Naive thymus-derived CD4-positive, alpha-beta T cell (primary cell): ENCODE measurements at regions not wholly inside any gene's neighbourhood (a gene's known extent, or its start where the extent isn't known, plus 50 kb on each side); places are given as distances from the start of the nearest gene placed in this dataset.

ENCODE experiments used
- ATAC-seq: fragments of 150-1000 bp; cut with Tn5 transposase; 2 replicates; pipeline ENCODE4 v1.10.0; 2021; ENCODE audit warnings: mild to moderate bottlenecking, moderate library complexity
- CTCF ChIA-PET: fragments of 350-600 bp; sonication (Branson Sonifier 250); formaldehyde crosslinking; loops from one replicate; lab custom pipeline; 2021; ENCODE audit warnings: antibody characterized with exemption; lab: Charles Lee
- POLR2A ChIA-PET: fragments of 350-600 bp; sonication (Branson Sonifier 250); formaldehyde crosslinking; loops from one replicate; lab custom pipeline; 2021; ENCODE audit warnings: antibody characterized with exemption, inconsistent platforms; lab: Charles Lee
- DNase-seq, 9 donors: peaks; one replicate each; pipeline versions ENCODE4 v3.0.0 to v3.0.0-alpha.2; 2020 to 2022; ENCODE audit warnings: mixed read lengths in 1 of 9
- H3K27ac ChIP-seq: one replicate; pipeline ENCODE4 v1.7.0; 2013; ENCODE audit warnings: mild to moderate bottlenecking, low read depth, low read length, moderate library complexity
- H3K27me3 ChIP-seq, 2 donors: one replicate each; pipeline ENCODE4 v1.7.0; 2013; ENCODE audit warnings: low read length in 2 of 2, mild to moderate bottlenecking in 2 of 2, moderate library complexity in 2 of 2; ENCODE audit not compliant: control insufficient read depth in 2 of 2, insufficient read depth in 2 of 2
- H3K36me3 ChIP-seq, 3 experiments: 1 replicate in 2 of 3; 2 replicates in 1 of 3; pipeline ENCODE4 v1.7.0; 2013; ENCODE audit warnings: low read length in 3 of 3, mild to moderate bottlenecking in 3 of 3, moderate library complexity in 1 of 3; ENCODE audit not compliant: insufficient read depth in 3 of 3, control insufficient read depth in 2 of 3
- H3K4me1 ChIP-seq, 2 donors: one replicate each; pipeline ENCODE4 v1.7.0; 2013; ENCODE audit warnings: low read length in 2 of 2, mild to moderate bottlenecking in 2 of 2, moderate library complexity in 1 of 2; ENCODE audit not compliant: control insufficient read depth in 2 of 2, insufficient read depth in 2 of 2
- H3K4me3 ChIP-seq: 2 replicates; pipeline ENCODE4 v1.7.0; 2013; ENCODE audit warnings: mild to moderate bottlenecking, low read length
- H3K9me3 ChIP-seq, 3 experiments: 1 replicate in 2 of 3; 2 replicates in 1 of 3; pipeline ENCODE4 v1.7.0; 2013; ENCODE audit warnings: low read length in 3 of 3; ENCODE audit not compliant: control insufficient read depth in 2 of 3
- H3K27ac Mint-ChIP-seq, 9 donors: one replicate each; pipeline ENCODE4 v1.8.0; 2020 to 2022; ENCODE audit warnings: mixed read lengths in 9 of 9, mild to moderate bottlenecking in 8 of 9, moderate library complexity in 5 of 9, inconsistent platforms in 2 of 9
- H3K27me3 Mint-ChIP-seq, 5 donors: one replicate each; pipeline ENCODE4 v1.8.0; 2021 to 2022; ENCODE audit warnings: mixed read lengths in 5 of 5, mild to moderate bottlenecking in 1 of 5
- H3K36me3 Mint-ChIP-seq, 5 donors: one replicate each; pipeline ENCODE4 v1.8.0; 2020 to 2022; ENCODE audit warnings: mixed read lengths in 5 of 5, mild to moderate bottlenecking in 3 of 5, inconsistent platforms in 1 of 5
- H3K4me1 Mint-ChIP-seq, 7 donors: one replicate each; pipeline ENCODE4 v1.8.0; 2020 to 2022; ENCODE audit warnings: mixed read lengths in 7 of 7, mild to moderate bottlenecking in 3 of 7, inconsistent platforms in 1 of 7
- H3K4me3 Mint-ChIP-seq, 10 donors: one replicate each; pipeline ENCODE4 v1.8.0; 2020 to 2022; ENCODE audit warnings: mild to moderate bottlenecking in 10 of 10, mixed read lengths in 10 of 10, moderate library complexity in 6 of 10, inconsistent platforms in 2 of 10
- H3K9me3 Mint-ChIP-seq, 11 donors: one replicate each; pipeline ENCODE4 v1.8.0; 2020 to 2022; ENCODE audit warnings: mixed read lengths in 11 of 11, mild to moderate bottlenecking in 4 of 11, inconsistent platforms in 1 of 11, moderate library complexity in 1 of 11
- intact Hi-C, 2 donors: fragments of 100-400 bp; cut with micrococcal nuclease; formaldehyde crosslinking; loops; one replicate each; pipeline ENCODE4 v1.15.1; 2023

- DNase-seq (no peak), ATAC-seq (no peak)
- Mint-ChIP-seq H3K27ac (no peak overlapping the region), H3K9me3 (no peaks in the 10 kb centered on the region), H3K4me3 (no peak overlapping the region), H3K36me3 (no peaks in the 10 kb centered on the region), H3K4me1 (no peaks in the 10 kb centered on the region), H3K27me3 (peaks cover 3 to 32% (median 15%) of the 10 kb centered on the region in 5 donors)
- Histone ChIP-seq H3K27me3 (no peaks in the 10 kb centered on the region), H3K9me3 (no peaks in the 10 kb centered on the region), H3K4me1 (no peaks in the 10 kb centered on the region), H3K4me3 (no peak overlapping the region), H3K27ac (no peak overlapping the region), H3K36me3 (no peaks in the 10 kb centered on the region)
- intact Hi-C loops, result no loop called here
- ChIA-PET CTCF (no interaction called here), POLR2A (no interaction called here)
These were observed 307.5 kb upstream of the SULF2 start for GRCh38 chr20:48092596-48093280.

GRCh38 chr20:48090784-48091183 lies 305.5 kb upstream of the SULF2 start:
- ChIA-PET CTCF (no interaction called here), POLR2A (no interaction called here)
- no peak for DNase-seq
- Histone ChIP-seq H3K36me3 (no peaks in the 10 kb centered on the region), H3K27me3 (no peaks in the 10 kb centered on the region), H3K27ac (no peak overlapping the region), H3K4me1 (no peaks in the 10 kb centered on the region), H3K9me3 (no peaks in the 10 kb centered on the region), H3K4me3 (no peak overlapping the region)
- Mint-ChIP-seq H3K27me3 (peaks cover 3 to 32% (median 19%) of the 10 kb centered on the region in 5 donors), H3K27ac (no peak overlapping the region), H3K4me1 (no peaks in the 10 kb centered on the region), H3K36me3 (no peaks in the 10 kb centered on the region), H3K9me3 (no peaks in the 10 kb centered on the region), H3K4me3 (no peak overlapping the region)
- no peak for ATAC-seq
- intact Hi-C loops, result no loop called here

DNA sequence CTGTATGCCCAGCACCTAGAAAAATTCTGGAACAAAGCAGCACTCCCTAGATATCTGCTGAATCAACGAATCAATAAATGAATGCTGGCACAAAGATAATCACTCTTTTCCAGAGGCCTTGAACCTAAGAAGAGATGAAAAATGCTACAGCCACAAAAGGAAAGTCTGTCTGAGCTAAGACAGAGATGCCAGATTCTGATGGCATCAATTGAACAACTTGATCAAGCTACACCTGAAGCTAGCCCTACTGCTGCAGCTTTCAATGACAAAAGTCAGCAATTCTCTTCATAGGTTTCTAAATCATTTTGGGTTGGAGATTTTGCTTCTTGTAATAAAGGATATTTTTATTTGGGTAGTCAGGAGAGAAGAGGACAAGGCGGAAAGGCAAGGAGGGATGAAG lies 305.0 kb upstream of the SULF2 start:
- ChIA-PET POLR2A (no interaction called here), CTCF (no interaction called here)
- H3K27ac Mint-ChIP-seq, result no peak overlapping the region
- H3K9me3 ChIP-seq, result no peaks in the 10 kb centered on the region
- peaks cover 3 to 34% (median 19%) of the 10 kb centered on the region in 5 donors for H3K27me3 Mint-ChIP-seq
- intact Hi-C loops, result no loop called here
- H3K9me3 Mint-ChIP-seq, result peaks cover 0 to 2% (median 0%) of the 10 kb centered on the region in 11 donors
- H3K27ac ChIP-seq, result no peak overlapping the region
- H3K4me3 ChIP-seq, result no peak overlapping the region
- no peaks in the 10 kb centered on the region for H3K4me1 ChIP-seq
- no peak overlapping the region for H3K4me3 Mint-ChIP-seq
- H3K36me3 ChIP-seq, result no peaks in the 10 kb centered on the region
- H3K36me3 Mint-ChIP-seq, result no peaks in the 10 kb centered on the region
- ATAC-seq, result no peak
- no peak for DNase-seq
- no peaks in the 10 kb centered on the region for H3K4me1 Mint-ChIP-seq
- H3K27me3 ChIP-seq, result no peaks in the 10 kb centered on the region

- Histone ChIP-seq H3K27ac (no peak overlapping the region), H3K4me1 (no peaks in the 10 kb centered on the region), H3K27me3 (no peaks in the 10 kb centered on the region), H3K4me3 (no peak overlapping the region), H3K36me3 (no peaks in the 10 kb centered on the region), H3K9me3 (no peaks in the 10 kb centered on the region)
- intact Hi-C loops, result no loop called here
- ChIA-PET CTCF (no interaction called here), POLR2A (no interaction called here)
- DNase-seq (no peak), ATAC-seq (no peak)
- H3K27ac Mint-ChIP-seq, result no peak overlapping the region
- no peak overlapping the region for H3K4me3 Mint-ChIP-seq
- H3K9me3 Mint-ChIP-seq, result peaks cover 0 to 16% (median 8%) of the 10 kb centered on the region in 11 donors
- peaks cover 0 to 47% (median 36%) of the 10 kb centered on the region in 5 donors for H3K27me3 Mint-ChIP-seq
- no peaks in the 10 kb centered on the region for H3K36me3 Mint-ChIP-seq
- peaks cover 0 to 1% (median 0%) of the 10 kb centered on the region in 7 donors for H3K4me1 Mint-ChIP-seq
These were observed 295.3 kb upstream of the SULF2 start for GRCh38 chr20:48080583-48080982.

DNA sequence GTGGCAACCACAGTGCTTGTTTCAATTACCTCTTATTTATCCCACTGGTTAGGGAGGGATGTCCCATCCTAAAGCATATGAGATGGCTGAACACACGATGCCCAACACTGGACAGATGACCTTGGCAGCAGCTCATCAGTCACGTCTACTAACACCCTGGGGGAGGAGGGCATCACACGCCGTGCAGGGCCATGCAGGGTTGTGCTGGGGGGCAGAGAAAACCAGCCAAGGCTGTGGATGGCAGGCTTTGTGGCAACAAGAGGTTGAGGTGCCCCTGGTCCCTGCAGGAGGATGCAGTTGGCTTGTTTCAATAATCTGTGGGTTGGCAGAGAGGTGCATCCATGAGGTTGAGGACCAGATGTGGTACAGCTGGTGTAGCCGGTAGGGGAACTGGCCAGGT lies 293.7 kb upstream of the SULF2 start:
- H3K27me3 Mint-ChIP-seq, result peaks cover 0 to 40% (median 36%) of the 10 kb centered on the region in 5 donors
- H3K36me3 Mint-ChIP-seq, result no peaks in the 10 kb centered on the region
- no peaks in the 10 kb centered on the region for H3K4me1 ChIP-seq
- no peak overlapping the region for H3K4me3 ChIP-seq
- no peaks in the 10 kb centered on the region for H3K36me3 ChIP-seq
- peaks cover 0 to 8% (median 3%) of the 10 kb centered on the region in 11 donors for H3K9me3 Mint-ChIP-seq
- ChIA-PET CTCF (no interaction called here), POLR2A (no interaction called here)
- H3K4me1 Mint-ChIP-seq, result peaks cover 0 to 1% (median 0%) of the 10 kb centered on the region in 7 donors
- no peak overlapping the region for H3K4me3 Mint-ChIP-seq
- DNase-seq (no peak), ATAC-seq (no peak)
- H3K27me3 ChIP-seq, result no peaks in the 10 kb centered on the region
- H3K9me3 ChIP-seq, result no peaks in the 10 kb centered on the region
- intact Hi-C loops, result no loop called here
- H3K27ac Mint-ChIP-seq, result no peak overlapping the region
- no peak overlapping the region for H3K27ac ChIP-seq

- ChIA-PET POLR2A (no interaction called here), CTCF (no interaction called here)
- Mint-ChIP-seq H3K4me3 (no peak overlapping the region), H3K9me3 (peaks cover 0 to 2% (median 0%) of the 10 kb centered on the region in 11 donors), H3K36me3 (no peaks in the 10 kb centered on the region), H3K27me3 (peaks cover 4 to 43% (median 34%) of the 10 kb centered on the region in 5 donors), H3K27ac (no peak overlapping the region), H3K4me1 (peaks cover 0 to 2% (median 0%) of the 10 kb centered on the region in 7 donors)
- Histone ChIP-seq H3K27me3 (no peaks in the 10 kb centered on the region), H3K36me3 (no peaks in the 10 kb centered on the region), H3K4me3 (no peak overlapping the region), H3K4me1 (no peaks in the 10 kb centered on the region), H3K27ac (no peak overlapping the region), H3K9me3 (no peaks in the 10 kb centered on the region)
- no peak for ATAC-seq
- DNase-seq, result no peak
- intact Hi-C loops, result no loop called here
These were observed 291.5 kb upstream of the SULF2 start for GRCh38 chr20:48076747-48077146.

- CTCF ChIA-PET, result no interaction called here
These were observed 291.0 kb upstream of the SULF2 start for GRCh38 chr20:48076247-48076646.

More at GRCh38 chr20:48076247-48076646, 291.0 kb upstream of the SULF2 start:
- H3K27me3 ChIP-seq, result no peaks in the 10 kb centered on the region
- H3K4me3 ChIP-seq, result no peak overlapping the region
- H3K4me1 ChIP-seq, result no peaks in the 10 kb centered on the region
- Mint-ChIP-seq H3K4me1 (peaks cover 0 to 2% (median 0%) of the 10 kb centered on the region in 7 donors), H3K27ac (no peak overlapping the region), H3K36me3 (no peaks in the 10 kb centered on the region), H3K27me3 (peaks cover 4 to 38% (median 31%) of the 10 kb centered on the region in 5 donors), H3K4me3 (no peak overlapping the region), H3K9me3 (peaks cover 0 to 2% (median 0%) of the 10 kb centered on the region in 11 donors)
- no peak for ATAC-seq
- no peaks in the 10 kb centered on the region for H3K9me3 ChIP-seq
- H3K36me3 ChIP-seq, result no peaks in the 10 kb centered on the region
- DNase-seq, result no peak
- POLR2A ChIA-PET, result no interaction called here
- intact Hi-C loops, result no loop called here
- no peak overlapping the region for H3K27ac ChIP-seq
